HEK293 (cell line): ENCODE measurements at regions not wholly inside any gene's neighbourhood (a gene's known extent, or its start where the extent isn't known, plus 50 kb on each side); places are given as distances from the start of the nearest gene placed in this dataset.

Experiments
- ZNF175 ChIP-seq: fragments of 450-650 bp; formaldehyde crosslinking; IDR thresholded peaks from 2 replicates; pipeline ENCODE4 v1.5.1; 2016; ENCODE audit warnings: missing biosample characterization, missing genetic modification characterization
- ZNF747 ChIP-seq: fragments of 450-650 bp; formaldehyde crosslinking; IDR thresholded peaks from 2 replicates; pipeline ENCODE4 v1.5.1; 2016; ENCODE audit warnings: missing biosample characterization, missing genetic modification characterization
- ZNF830 ChIP-seq: fragments of 450-650 bp; IDR thresholded peaks from 2 replicates; pipeline ENCODE4 v1.5.0; 2018; ENCODE audit warnings: missing biosample characterization, missing genetic modification characterization, low read depth, mild to moderate bottlenecking, moderate library complexity
- TF ChIP-seq, protein P1 (sequence below): fragments of 450-650 bp; formaldehyde crosslinking; IDR thresholded peaks from 2 replicates; pipeline ENCODE4 v1.5.1; 2016; ENCODE audit warnings: missing biosample characterization, missing genetic modification characterization
- TF ChIP-seq, protein P2 (sequence below): fragments of 450-650 bp; formaldehyde crosslinking; IDR thresholded peaks from 2 replicates; pipeline ENCODE4 v1.5.1; 2016; ENCODE audit warnings: missing biosample characterization, missing genetic modification characterization
- TF ChIP-seq, protein P3 (sequence below): fragments of 450-650 bp; formaldehyde crosslinking; IDR thresholded peaks from 2 replicates; pipeline ENCODE4 v1.5.1; 2016; ENCODE audit warnings: missing biosample characterization, missing genetic modification characterization, borderline replicate concordance

- TF ChIP-seq, protein P1, sequence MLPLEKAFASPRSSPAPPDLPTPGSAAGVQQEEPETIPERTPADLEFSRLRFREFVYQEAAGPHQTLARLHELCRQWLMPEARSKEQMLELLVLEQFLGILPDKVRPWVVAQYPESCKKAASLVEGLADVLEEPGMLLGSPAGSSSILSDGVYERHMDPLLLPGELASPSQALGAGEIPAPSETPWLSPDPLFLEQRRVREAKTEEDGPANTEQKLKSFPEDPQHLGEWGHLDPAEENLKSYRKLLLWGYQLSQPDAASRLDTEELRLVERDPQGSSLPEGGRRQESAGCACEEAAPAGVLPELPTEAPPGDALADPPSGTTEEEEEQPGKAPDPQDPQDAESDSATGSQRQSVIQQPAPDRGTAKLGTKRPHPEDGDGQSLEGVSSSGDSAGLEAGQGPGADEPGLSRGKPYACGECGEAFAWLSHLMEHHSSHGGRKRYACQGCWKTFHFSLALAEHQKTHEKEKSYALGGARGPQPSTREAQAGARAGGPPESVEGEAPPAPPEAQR, result no peak
- TF ChIP-seq ZNF747 (tag by site-specific recombination) (no peak), ZNF830 (tag by site-specific recombination) (no peak), ZNF175 (tag by site-specific recombination) (no peak)
- TF ChIP-seq, protein P2, sequence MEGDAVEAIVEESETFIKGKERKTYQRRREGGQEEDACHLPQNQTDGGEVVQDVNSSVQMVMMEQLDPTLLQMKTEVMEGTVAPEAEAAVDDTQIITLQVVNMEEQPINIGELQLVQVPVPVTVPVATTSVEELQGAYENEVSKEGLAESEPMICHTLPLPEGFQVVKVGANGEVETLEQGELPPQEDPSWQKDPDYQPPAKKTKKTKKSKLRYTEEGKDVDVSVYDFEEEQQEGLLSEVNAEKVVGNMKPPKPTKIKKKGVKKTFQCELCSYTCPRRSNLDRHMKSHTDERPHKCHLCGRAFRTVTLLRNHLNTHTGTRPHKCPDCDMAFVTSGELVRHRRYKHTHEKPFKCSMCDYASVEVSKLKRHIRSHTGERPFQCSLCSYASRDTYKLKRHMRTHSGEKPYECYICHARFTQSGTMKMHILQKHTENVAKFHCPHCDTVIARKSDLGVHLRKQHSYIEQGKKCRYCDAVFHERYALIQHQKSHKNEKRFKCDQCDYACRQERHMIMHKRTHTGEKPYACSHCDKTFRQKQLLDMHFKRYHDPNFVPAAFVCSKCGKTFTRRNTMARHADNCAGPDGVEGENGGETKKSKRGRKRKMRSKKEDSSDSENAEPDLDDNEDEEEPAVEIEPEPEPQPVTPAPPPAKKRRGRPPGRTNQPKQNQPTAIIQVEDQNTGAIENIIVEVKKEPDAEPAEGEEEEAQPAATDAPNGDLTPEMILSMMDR (tag by site-specific recombination), result no peak
- TF ChIP-seq, protein P3, sequence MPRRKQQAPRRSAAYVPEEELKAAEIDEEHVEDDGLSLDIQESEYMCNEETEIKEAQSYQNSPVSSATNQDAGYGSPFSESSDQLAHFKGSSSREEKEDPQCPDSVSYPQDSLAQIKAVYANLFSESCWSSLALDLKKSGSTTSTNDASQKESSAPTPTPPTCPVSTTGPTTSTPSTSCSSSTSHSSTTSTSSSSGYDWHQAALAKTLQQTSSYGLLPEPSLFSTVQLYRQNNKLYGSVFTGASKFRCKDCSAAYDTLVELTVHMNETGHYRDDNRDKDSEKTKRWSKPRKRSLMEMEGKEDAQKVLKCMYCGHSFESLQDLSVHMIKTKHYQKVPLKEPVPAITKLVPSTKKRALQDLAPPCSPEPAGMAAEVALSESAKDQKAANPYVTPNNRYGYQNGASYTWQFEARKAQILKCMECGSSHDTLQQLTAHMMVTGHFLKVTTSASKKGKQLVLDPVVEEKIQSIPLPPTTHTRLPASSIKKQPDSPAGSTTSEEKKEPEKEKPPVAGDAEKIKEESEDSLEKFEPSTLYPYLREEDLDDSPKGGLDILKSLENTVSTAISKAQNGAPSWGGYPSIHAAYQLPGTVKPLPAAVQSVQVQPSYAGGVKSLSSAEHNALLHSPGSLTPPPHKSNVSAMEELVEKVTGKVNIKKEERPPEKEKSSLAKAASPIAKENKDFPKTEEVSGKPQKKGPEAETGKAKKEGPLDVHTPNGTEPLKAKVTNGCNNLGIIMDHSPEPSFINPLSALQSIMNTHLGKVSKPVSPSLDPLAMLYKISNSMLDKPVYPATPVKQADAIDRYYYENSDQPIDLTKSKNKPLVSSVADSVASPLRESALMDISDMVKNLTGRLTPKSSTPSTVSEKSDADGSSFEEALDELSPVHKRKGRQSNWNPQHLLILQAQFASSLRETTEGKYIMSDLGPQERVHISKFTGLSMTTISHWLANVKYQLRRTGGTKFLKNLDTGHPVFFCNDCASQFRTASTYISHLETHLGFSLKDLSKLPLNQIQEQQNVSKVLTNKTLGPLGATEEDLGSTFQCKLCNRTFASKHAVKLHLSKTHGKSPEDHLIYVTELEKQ, result no peak
These were observed 55.2 kb upstream of the UBAC2 start for GRCh38 chr13:99145461-99145860.
